HFF-Myc (cell line): ENCODE measurements at regions not wholly inside any gene's neighbourhood (a gene's known extent, or its start where the extent isn't known, plus 50 kb on each side); places are given as distances from the start of the nearest gene placed in this dataset.

Source experiments
- DNase-seq: peaks from one replicate; pipeline ENCODE4 v3.0.0-alpha.2; 2011; ENCODE audit warnings: low read depth; ENCODE audit errors: extremely low read depth
- H3K4me3 ChIP-seq: replicated peaks from 2 replicates; pipeline ENCODE4 v1.5.1; 2011; ENCODE audit warnings: low read depth, mild to moderate bottlenecking, control low read depth, low read length
- TF ChIP-seq, protein P1 (sequence below): IDR thresholded peaks from 2 replicates; pipeline ENCODE4 v1.5.1; 2012; ENCODE audit warnings: mild to moderate bottlenecking, low read depth, low read length, control low read depth; ENCODE audit errors: missing control alignments

DNA sequence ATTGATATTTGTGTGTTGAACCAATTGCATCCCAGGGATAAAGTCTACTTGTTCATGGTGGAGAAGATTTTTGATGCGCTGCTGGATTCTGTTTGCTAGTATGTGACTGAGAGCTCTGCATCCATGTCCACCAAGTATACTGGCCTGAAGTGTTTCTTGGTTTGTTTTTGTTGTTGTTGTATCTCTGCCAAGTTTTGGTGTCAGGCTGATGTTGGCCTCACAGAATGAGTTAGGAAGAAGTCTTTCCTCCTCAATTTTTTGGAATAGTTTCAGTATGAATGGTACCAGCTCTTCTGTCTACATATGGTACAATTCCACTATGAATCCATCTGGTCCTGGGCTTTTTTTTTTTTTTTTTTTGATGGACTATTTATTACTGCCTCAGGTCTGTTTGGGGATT lies 50.9 kb upstream of the OSTN start:
- no peak for DNase-seq
- no peak overlapping the region for H3K4me3 ChIP-seq
- TF ChIP-seq, protein P1, sequence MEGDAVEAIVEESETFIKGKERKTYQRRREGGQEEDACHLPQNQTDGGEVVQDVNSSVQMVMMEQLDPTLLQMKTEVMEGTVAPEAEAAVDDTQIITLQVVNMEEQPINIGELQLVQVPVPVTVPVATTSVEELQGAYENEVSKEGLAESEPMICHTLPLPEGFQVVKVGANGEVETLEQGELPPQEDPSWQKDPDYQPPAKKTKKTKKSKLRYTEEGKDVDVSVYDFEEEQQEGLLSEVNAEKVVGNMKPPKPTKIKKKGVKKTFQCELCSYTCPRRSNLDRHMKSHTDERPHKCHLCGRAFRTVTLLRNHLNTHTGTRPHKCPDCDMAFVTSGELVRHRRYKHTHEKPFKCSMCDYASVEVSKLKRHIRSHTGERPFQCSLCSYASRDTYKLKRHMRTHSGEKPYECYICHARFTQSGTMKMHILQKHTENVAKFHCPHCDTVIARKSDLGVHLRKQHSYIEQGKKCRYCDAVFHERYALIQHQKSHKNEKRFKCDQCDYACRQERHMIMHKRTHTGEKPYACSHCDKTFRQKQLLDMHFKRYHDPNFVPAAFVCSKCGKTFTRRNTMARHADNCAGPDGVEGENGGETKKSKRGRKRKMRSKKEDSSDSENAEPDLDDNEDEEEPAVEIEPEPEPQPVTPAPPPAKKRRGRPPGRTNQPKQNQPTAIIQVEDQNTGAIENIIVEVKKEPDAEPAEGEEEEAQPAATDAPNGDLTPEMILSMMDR: no peak

GRCh38 chr3:191143224-191143623 lies 55.8 kb upstream of the OSTN start:
- DNase-seq: no peak
- H3K4me3 ChIP-seq: no peak overlapping the region
- TF ChIP-seq, protein P1: no peak

GRCh38 chr3:191141728-191142127 lies 57.3 kb upstream of the OSTN start:
- DNase-seq: peak; percentile 48
- TF ChIP-seq, protein P1: no peak
- no peak overlapping the region for H3K4me3 ChIP-seq

- DNase-seq: peak; percentile 49
- H3K4me3 ChIP-seq: no peak overlapping the region
- TF ChIP-seq, protein P1: no peak
Observed at GRCh38 chr3:191139736-191140135, 59.3 kb upstream of the OSTN start.

DNA sequence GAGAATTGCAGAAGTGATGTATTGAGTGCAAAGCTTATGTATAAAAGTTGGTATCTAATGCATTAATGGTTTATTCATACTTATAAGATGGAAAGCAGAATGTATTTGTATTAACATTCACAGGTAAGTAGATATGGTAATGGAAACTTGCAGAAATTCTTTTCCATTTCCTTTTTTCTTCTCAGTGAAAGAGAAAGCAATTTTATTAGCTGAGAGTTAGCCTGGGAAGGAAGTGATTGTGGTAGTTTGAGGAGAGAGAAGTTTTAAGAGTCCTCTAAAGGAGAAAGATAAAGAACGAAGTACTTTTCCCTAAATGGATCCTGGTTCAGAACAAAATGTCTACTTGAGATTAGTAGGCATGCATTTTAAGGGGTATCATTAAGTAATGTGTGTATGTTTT lies 60.1 kb upstream of the OSTN start:
- TF ChIP-seq, protein P1: no peak
- H3K4me3 ChIP-seq: no peak overlapping the region
- no peak for DNase-seq

- H3K4me3 ChIP-seq: no peak overlapping the region
- TF ChIP-seq, protein P1: no peak
- DNase-seq: no peak
Observed at GRCh38 chr3:191137708-191138107, 61.3 kb upstream of the OSTN start.

DNA sequence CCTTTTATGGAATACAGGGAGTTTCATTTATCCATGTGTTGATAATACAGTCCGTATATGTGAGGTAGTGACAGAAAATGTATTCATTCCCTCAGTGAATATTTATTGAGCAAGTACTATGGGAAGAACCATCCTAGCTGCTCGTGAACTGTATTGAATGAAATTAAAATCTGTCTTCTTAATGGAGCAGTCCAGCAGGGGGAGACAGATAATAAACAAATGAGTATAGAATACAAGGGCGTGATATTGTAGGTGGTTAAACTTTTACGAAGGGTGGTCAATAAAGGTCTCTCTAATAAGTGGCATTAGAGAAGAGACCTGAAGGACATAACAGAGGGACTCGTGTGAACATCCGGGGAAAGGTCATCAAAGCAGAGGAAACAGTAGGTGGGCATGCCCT lies 62.7 kb upstream of the OSTN start:
- no peak overlapping the region for H3K4me3 ChIP-seq
- DNase-seq: no peak
- TF ChIP-seq, protein P1: peak; percentile 33
